Karpas-422 (cell line): ENCODE measurements at regions not wholly inside any gene's neighbourhood (a gene's known extent, or its start where the extent isn't known, plus 50 kb on each side); places are given as distances from the start of the nearest gene placed in this dataset.
"Not testable (repeated sequence)": the region's sequence is repeated elsewhere in the genome, so short reads cannot be mapped to it uniquely, and the experiment has no call there.

Source experiments
- DNase-seq: peaks from one replicate; pipeline ENCODE4 v3.0.0-alpha.2; 2015
- H2AFZ ChIP-seq: fragments of 200-600 bp; sonication (generic); 2 replicates; pipeline ENCODE4 v1.6.1; 2014; ENCODE audit warnings: antibody characterized with exemption, low read length, mixed read lengths
- H3K27ac ChIP-seq: fragments of 200-600 bp; sonication (generic); 2 replicates; pipeline ENCODE4 v1.5.1; 2014; ENCODE audit warnings: mild to moderate bottlenecking, low read length, moderate library complexity
- H3K27me3 ChIP-seq: fragments of 200-600 bp; sonication (generic); 2 replicates; pipeline ENCODE4 v1.6.1; 2014; ENCODE audit warnings: low read length, mixed read lengths
- H3K36me3 ChIP-seq: fragments of 200-600 bp; sonication (generic); 2 replicates; pipeline ENCODE4 v1.6.1; 2014; ENCODE audit warnings: low read length, mixed read lengths; ENCODE audit not compliant: insufficient read depth
- H3K4me1 ChIP-seq: fragments of 200-600 bp; sonication (generic); 2 replicates; pipeline ENCODE4 v1.6.1; 2014; ENCODE audit warnings: mild to moderate bottlenecking, low read length, mixed read lengths
- H3K4me2 ChIP-seq: fragments of 200-600 bp; sonication (generic); 2 replicates; pipeline ENCODE4 v1.6.1; 2014; ENCODE audit warnings: low read length, low read depth, mild to moderate bottlenecking; ENCODE audit not compliant: poor library complexity, severe bottlenecking
- H3K4me3 ChIP-seq: fragments of 200-600 bp; sonication (generic); 2 replicates; pipeline ENCODE4 v1.5.1; 2014; ENCODE audit warnings: mild to moderate bottlenecking, antibody characterized with exemption, low read length, mixed read lengths
- H3K79me2 ChIP-seq: fragments of 200-600 bp; sonication (generic); 2 replicates; pipeline ENCODE4 v1.6.1; 2014; ENCODE audit warnings: mild to moderate bottlenecking, low read length, mixed read lengths
- H3K9ac ChIP-seq: fragments of 200-600 bp; sonication (generic); 2 replicates; pipeline ENCODE4 v1.6.0; 2014; ENCODE audit warnings: low read length
- H3K9me2 ChIP-seq: fragments of 200-600 bp; sonication (generic), shearing (Covaris generic); replicated peaks from 2 replicates; pipeline ENCODE4 v1.6.0; 2014; ENCODE audit warnings: mild to moderate bottlenecking, low read length, moderate library complexity; ENCODE audit not compliant: insufficient read depth
- H3K9me3 ChIP-seq: fragments of 300-700, 200-600 bp; sonication (generic); 2 replicates; pipeline ENCODE4 v1.6.1; 2014; ENCODE audit warnings: low read length, mixed read lengths
- H4K20me1 ChIP-seq: fragments of 200-600 bp; sonication (generic); 2 replicates; pipeline ENCODE4 v1.6.1; 2014; ENCODE audit warnings: mild to moderate bottlenecking, antibody characterized with exemption, low read length, low read depth; ENCODE audit not compliant: insufficient read depth

GRCh38 chr13:50613356-50613831 lies 230.1 kb downstream of the DLEU7 start:
- H3K4me1 ChIP-seq: peaks cover 38% of the 10 kb centered on the region
- H3K4me3 ChIP-seq: no peak overlapping the region
- no peaks in the 10 kb centered on the region for H3K79me2 ChIP-seq
- no peak overlapping the region for H2AFZ ChIP-seq
- H3K9me3 ChIP-seq: no peaks in the 10 kb centered on the region
- no peaks in the 10 kb centered on the region for H3K36me3 ChIP-seq
- no peak for DNase-seq
- no peaks in the 10 kb centered on the region for H3K27me3 ChIP-seq
- no peaks in the 10 kb centered on the region for H3K9me2 ChIP-seq
- H4K20me1 ChIP-seq: no peaks in the 10 kb centered on the region
- no peak overlapping the region for H3K4me2 ChIP-seq
- no peak overlapping the region for H3K9ac ChIP-seq
- H3K27ac ChIP-seq: no peak overlapping the region

DNA sequence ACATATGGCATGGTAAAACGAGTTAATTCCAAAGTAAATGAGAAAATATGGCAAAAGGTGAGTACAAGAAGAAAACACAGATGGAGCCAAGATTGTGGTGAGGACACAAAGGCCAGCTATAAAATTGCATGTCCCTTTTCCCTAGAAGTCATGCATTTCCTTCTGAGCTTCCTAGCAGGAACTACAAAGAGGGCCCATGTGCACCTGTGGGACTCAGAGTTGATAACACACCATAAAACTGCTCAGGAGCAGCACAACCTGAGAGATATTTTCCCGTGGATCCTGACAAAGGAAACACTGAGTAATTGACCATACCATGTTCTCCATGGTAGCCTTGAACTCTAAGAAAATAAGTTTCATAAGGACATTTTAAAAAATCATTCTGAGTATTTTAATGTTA lies 228.3 kb downstream of the DLEU7 start:
- no peak for DNase-seq

DNA sequence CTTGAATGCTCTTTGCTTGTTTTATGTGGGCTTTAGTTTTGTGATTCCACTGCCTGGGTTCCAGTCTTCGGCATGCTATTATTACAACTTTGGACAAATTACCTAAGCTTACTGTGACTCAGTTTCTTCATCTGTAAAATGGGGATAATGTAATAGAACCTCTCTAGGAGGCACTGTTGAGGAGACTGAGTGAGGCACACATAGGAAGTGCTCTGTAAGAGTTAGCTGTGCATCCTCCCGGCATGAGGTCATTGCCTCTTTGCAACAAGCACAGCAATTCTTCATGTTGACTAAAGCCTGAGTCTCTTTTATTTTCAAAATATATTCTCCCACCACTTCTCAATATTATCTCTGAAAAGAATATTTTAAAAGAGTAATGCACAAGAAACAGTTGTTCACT lies 227.4 kb downstream of the DLEU7 start:
- Histone ChIP-seq H3K9ac (no peak overlapping the region), H3K27me3 (no peaks in the 10 kb centered on the region), H4K20me1 (no peaks in the 10 kb centered on the region), H3K4me3 (no peak overlapping the region), H3K36me3 (no peaks in the 10 kb centered on the region), H3K27ac (no peak overlapping the region), H3K9me3 (no peaks in the 10 kb centered on the region), H2AFZ (no peak overlapping the region), H3K4me1 (peaks cover 43% of the 10 kb centered on the region), H3K4me2 (no peak overlapping the region), H3K9me2 (no peaks in the 10 kb centered on the region), H3K79me2 (no peaks in the 10 kb centered on the region)
- no peak for DNase-seq

More for the DNA sequence above, 228.3 kb downstream of the DLEU7 start:
- Histone ChIP-seq H3K79me2 (no peaks in the 10 kb centered on the region), H3K36me3 (no peaks in the 10 kb centered on the region), H3K9ac (no peak overlapping the region), H3K27me3 (no peaks in the 10 kb centered on the region), H3K4me2 (no peak overlapping the region), H3K9me2 (no peaks in the 10 kb centered on the region), H3K4me3 (no peak overlapping the region), H3K9me3 (no peaks in the 10 kb centered on the region), H3K27ac (no peak overlapping the region), H4K20me1 (no peaks in the 10 kb centered on the region), H3K4me1 (peaks cover 38% of the 10 kb centered on the region), H2AFZ (no peak overlapping the region)

DNA sequence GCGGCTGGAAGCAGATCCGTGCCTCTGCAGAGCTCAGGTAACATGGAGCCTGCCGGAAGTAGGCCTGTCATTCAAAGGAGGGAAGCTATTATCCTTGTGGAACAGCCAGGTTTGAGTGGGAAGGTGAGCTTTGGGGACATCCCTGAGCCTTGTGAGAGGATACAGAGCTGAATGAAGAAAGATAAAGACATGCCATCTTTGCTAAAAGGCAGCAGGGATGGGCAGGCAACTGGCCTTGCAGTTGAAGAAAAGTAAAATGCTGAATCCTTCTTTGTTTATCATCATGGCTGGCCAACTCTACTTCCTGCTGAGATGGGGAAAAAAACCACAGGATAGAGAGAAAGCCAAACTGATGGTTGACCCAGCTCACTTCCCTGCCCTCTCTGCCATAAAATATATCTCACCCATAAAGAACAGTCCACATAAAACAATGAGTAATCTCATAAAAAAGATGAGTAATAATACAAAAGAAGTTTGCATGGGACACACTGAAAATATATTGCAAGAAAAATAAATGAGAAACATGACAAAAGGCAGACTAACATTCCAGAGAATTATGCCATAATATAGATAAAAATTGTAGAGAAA lies 226.3 kb downstream of the DLEU7 start:
- Histone ChIP-seq H2AFZ (no peak overlapping the region), H3K9me3 (no peaks in the 10 kb centered on the region), H3K79me2 (no peaks in the 10 kb centered on the region), H3K4me2 (no peak overlapping the region), H3K9me2 (no peaks in the 10 kb centered on the region), H3K27me3 (no peaks in the 10 kb centered on the region), H3K36me3 (no peaks in the 10 kb centered on the region), H3K4me3 (no peak overlapping the region), H3K4me1 (peaks cover 33% of the 10 kb centered on the region), H3K9ac (no peak overlapping the region), H4K20me1 (no peaks in the 10 kb centered on the region), H3K27ac (no peak overlapping the region)
- no peak for DNase-seq

DNA sequence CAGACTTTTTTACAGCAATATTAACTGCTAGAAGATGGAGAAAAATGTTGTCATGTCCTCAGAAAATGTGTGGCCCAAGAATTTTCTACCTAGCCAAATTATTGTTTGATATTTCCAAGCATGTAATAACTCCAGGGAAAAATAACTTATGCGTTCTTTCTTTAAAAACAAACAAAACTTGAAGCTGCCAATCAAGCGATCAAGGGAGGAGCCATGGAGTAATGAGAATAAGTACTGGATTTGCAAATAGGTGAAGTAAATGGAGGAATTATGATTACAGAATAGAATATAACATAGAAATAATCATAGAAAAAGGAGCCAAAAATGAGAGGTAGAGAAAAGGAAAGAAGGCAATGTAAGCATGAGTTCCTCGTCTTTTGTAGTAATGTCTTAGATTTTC lies 225.3 kb downstream of the DLEU7 start:
- no peak overlapping the region for H3K4me2 ChIP-seq
- H3K4me1 ChIP-seq: peaks cover 24% of the 10 kb centered on the region
- no peaks in the 10 kb centered on the region for H3K9me3 ChIP-seq
- DNase-seq: no peak
- no peak overlapping the region for H3K4me3 ChIP-seq
- H3K27me3 ChIP-seq: no peaks in the 10 kb centered on the region
- no peak overlapping the region for H2AFZ ChIP-seq
- no peaks in the 10 kb centered on the region for H4K20me1 ChIP-seq
- no peak overlapping the region for H3K9ac ChIP-seq
- H3K9me2 ChIP-seq: no peaks in the 10 kb centered on the region
- no peak overlapping the region for H3K27ac ChIP-seq
- no peaks in the 10 kb centered on the region for H3K36me3 ChIP-seq
- no peaks in the 10 kb centered on the region for H3K79me2 ChIP-seq

DNA sequence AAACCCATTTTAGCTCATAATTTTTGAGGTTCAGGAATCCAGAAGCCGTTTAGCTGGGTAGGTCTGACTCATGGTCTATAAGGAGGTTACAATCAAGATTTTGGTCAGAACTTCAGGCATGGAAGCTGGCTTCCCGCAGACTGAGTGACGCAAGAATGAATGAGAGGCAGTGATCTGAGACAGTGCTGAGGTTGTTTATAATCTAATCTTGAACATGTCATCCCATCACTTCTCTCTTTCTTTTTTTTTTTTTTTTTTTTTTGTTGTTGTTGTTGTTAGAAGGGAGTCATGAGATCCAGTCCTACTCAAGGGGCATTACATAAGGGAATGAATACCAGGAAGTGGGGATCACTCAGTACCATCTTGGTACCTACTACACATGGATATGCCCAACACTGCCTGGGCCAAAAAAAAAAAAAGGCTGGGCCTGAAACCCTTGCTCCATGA lies 217.4 kb downstream of the DLEU7 start:
- Histone ChIP-seq H3K36me3 (no peaks in the 10 kb centered on the region), H3K4me3 (no peak overlapping the region), H3K9ac (no peak overlapping the region), H4K20me1 (no peaks in the 10 kb centered on the region), H3K27me3 (no peaks in the 10 kb centered on the region), H3K27ac (no peak overlapping the region), H3K79me2 (no peaks in the 10 kb centered on the region), H3K4me2 (no peak overlapping the region), H2AFZ (no peak overlapping the region), H3K4me1 (peaks cover 1% of the 10 kb centered on the region), H3K9me3 (no peaks in the 10 kb centered on the region), H3K9me2 (no peaks in the 10 kb centered on the region)
- no peak for DNase-seq

DNA sequence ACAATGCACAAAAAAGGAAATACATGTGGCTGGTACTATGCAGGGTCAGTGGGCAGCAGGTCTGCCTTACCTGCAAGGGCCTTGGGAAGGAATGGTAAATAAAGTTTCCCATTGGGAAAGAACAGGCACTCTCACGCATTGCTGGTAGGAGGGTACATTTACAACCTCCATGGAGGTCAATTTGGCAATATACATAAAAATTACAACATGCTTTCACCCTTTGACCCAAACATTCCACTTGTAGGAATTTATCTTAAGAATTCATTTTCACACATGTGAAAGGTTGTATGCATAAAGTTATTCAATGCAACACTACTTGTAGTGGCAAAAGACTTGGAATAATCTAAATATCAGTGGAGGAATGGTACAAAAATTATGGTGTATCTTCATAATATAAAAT lies 216.4 kb downstream of the DLEU7 start:
- H3K36me3 ChIP-seq: no peaks in the 10 kb centered on the region
- no peaks in the 10 kb centered on the region for H3K4me1 ChIP-seq
- H3K9me3 ChIP-seq: no peaks in the 10 kb centered on the region
- H3K27me3 ChIP-seq: no peaks in the 10 kb centered on the region
- H3K4me2 ChIP-seq: no peak overlapping the region
- no peak overlapping the region for H3K27ac ChIP-seq
- no peaks in the 10 kb centered on the region for H3K9me2 ChIP-seq
- H2AFZ ChIP-seq: no peak overlapping the region
- H3K79me2 ChIP-seq: no peaks in the 10 kb centered on the region
- no peak overlapping the region for H3K4me3 ChIP-seq
- no peak for DNase-seq
- H4K20me1 ChIP-seq: no peaks in the 10 kb centered on the region
- no peak overlapping the region for H3K9ac ChIP-seq

- not testable (repeated sequence) for H3K9ac ChIP-seq, H3K9me3 ChIP-seq, H3K4me1 ChIP-seq, DNase-seq, H4K20me1 ChIP-seq, H3K27ac ChIP-seq, H3K27me3 ChIP-seq, H3K4me3 ChIP-seq, H2AFZ ChIP-seq, H3K4me2 ChIP-seq, H3K9me2 ChIP-seq, H3K79me2 ChIP-seq, H3K36me3 ChIP-seq
Observed at GRCh38 chr13:50628512-50628911, 215.0 kb downstream of the DLEU7 start.

- DNase-seq: no peak
- Histone ChIP-seq H3K9me3 (no peaks in the 10 kb centered on the region), H4K20me1 (no peaks in the 10 kb centered on the region), H2AFZ (no peak overlapping the region), H3K4me2 (no peak overlapping the region), H3K27me3 (no peaks in the 10 kb centered on the region), H3K9ac (no peak overlapping the region), H3K9me2 (no peaks in the 10 kb centered on the region), H3K4me1 (peaks cover 13% of the 10 kb centered on the region), H3K36me3 (no peaks in the 10 kb centered on the region), H3K79me2 (no peaks in the 10 kb centered on the region), H3K27ac (no peak overlapping the region), H3K4me3 (no peak overlapping the region)
Observed at GRCh38 chr13:50629497-50629896, 214.0 kb downstream of the DLEU7 start.
